Stimulated activated CD8-positive, alpha-beta memory T cell treated with anti-CD3 and anti-CD28 coated beads, Interleukin-2, amount 100 ng/mL, for 48 hours (primary cell): ENCODE measurements at regions not wholly inside any gene's neighbourhood (a gene's known extent, or its start where the extent isn't known, plus 50 kb on each side); places are given as distances from the start of the nearest gene placed in this dataset.
"Not testable (repeated sequence)": the region's sequence is repeated elsewhere in the genome, so short reads cannot be mapped to it uniquely, and the experiment has no call there.

Source experiments
- DNase-seq, 2 donors: peaks; one replicate each; pipeline ENCODE4 v3.0.0-alpha.2; 2020; ENCODE audit warnings: low read depth in 2 of 2

GRCh38 chr12:69130064-69130463 is 109.3 kb upstream of the CPSF6 start:
- no peak for DNase-seq

- no peak for DNase-seq
Observed at GRCh38 chr12:69131077-69131476, 108.3 kb upstream of the CPSF6 start.

DNA sequence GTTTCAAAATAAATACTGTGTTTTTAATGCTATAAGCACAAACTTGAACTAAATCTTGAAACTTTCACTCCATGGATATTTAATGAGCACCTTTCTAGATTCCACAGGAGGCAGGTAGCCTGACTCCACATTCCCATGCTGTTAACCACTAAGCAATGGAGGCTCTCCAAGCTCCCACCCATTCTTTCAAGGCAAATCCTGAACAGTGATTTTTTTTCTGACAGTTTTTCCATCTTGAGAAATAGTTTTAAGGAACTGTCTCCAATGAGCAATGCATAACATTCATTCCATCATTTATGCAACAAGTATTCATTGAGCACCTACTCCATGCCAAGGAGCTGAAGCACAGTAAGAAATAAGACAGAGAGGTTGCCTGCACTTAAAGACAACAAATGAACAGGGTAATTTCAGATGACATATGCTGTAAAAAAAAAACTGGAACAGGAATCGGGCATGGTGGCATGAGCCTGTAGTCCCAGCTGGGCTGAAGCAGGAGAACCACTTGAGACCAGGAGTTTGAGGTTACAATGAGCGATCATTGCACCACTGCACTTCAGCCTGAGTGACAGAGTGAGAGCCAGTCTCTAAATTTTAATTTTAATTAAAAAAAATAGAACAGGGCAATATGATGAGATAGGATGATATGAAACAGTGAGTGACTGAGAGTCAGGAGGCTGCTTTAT is 102.3 kb upstream of the CPSF6 start:
- DNase-seq: no peak

GRCh38 chr12:69141074-69141473 is 98.3 kb upstream of the CPSF6 start:
- no peak for DNase-seq

DNA sequence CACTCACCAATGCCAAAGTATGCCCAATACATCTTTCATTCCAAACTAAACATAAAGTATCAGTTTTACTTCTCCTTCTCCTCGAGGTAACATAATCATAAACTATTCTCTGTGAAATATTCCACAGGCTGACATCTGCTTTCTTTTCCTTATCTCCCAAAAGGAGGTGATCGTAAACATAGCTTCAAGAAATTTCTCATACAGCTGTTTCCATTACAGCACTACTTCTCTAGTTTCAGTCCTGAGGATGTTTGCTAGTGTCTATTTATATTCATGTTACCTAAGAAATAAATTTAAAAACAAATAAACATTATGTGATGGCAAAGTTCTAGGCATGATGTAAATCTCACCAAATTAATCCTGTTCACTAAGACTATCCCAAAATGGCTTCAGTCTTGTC is 90.1 kb upstream of the CPSF6 start:
- no peak for DNase-seq

GRCh38 chr12:69150083-69150795 is 89.1 kb upstream of the CPSF6 start:
- no peak for DNase-seq

- no peak for DNase-seq
Observed at GRCh38 chr12:69150796-69151127, 88.6 kb upstream of the CPSF6 start.

DNA sequence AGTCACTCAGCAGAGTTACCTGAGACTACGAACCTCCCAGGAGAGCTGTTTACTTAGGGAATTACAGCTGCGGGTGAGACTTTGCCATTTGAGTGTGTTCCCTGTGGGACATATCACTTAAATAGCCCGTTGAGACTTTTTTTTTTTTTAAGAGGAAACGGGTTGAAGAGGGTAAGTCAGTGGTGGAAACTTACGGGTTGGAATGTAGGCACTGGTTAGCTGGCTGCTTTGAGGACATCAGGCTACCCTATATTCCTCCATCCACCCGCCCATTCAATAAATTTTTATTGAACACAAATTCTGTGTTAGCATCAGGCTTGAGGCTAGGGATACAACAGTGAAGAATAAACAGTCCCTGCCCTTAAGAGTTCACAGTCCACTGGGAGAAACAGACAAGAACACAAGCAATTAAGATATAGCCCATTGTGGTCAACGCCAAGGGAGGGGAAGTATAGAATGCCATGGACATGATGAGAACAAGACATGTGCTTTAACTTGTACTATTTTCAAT is 88.1 kb upstream of the CPSF6 start:
- DNase-seq: no peak

GRCh38 chr12:69154585-69155363 is 84.6 kb upstream of the CPSF6 start:
- peak; percentile 40 to 61 for DNase-seq

- DNase-seq: peak; percentile 90 to 91
Observed at GRCh38 chr12:69157023-69157655, 82.2 kb upstream of the CPSF6 start.

- DNase-seq: peak in 1 of 2 donors; percentile 13
Observed at GRCh38 chr12:69161829-69162228, 77.5 kb upstream of the CPSF6 start.

DNA sequence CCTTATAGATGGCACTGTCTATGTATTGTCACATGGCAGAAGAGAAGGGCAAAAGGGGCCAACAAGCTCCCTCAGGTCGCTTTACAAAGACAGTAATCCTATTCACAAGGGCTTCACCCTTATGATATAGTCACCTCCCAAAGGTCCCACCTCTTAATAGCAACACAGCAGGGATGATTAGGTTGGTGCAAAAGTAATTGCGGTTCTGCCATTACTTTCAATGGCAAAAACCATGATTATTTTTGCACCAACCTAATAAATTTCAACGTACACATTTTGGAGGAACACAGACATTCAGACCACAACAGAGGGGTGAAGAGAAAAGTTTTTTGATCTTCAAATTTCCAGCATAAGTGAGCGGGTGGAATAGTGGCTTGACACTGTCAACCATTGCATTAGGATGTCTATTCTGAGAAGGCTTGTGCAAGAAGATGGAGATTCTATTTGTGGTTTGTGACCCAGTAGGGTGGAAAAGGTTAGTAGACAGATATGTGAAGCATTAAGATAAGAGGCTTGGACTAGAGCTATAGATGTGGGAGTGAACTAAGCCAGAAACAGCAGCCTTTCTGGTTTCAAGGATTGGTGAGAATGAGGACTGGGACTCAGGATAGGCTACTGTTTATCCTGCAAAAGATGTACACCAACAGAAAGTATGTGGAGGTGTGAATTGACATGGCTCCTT is 75.5 kb upstream of the CPSF6 start:
- no peak for DNase-seq

DNA sequence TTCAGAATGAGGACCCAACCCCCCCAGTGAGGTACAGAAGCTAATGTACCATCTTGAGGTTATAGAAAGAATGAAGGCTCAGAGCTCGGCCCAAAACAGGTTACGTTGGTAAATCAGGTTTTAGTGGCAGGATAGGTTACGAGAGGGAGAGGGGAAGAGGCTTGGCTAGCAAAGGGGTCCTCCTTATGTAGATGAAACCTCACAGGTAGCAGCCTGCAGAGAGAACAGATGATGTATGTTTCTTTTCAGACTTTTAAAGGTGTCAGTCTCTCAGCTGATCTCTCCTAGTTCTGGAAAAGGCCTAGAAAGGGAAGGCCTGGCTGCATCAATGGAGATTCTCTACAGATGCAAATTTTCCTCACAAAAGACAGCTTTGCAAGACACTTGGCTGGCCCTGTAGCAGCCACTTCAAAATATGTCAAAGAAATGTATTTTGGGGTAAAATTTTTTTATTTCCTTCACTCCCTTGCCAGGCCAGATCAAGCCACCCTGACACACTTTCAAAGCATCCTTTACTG is 71.7 kb upstream of the CPSF6 start:
- no peak for DNase-seq

- DNase-seq: no peak
Observed at GRCh38 chr12:69168363-69168762, 71.0 kb upstream of the CPSF6 start.

DNA sequence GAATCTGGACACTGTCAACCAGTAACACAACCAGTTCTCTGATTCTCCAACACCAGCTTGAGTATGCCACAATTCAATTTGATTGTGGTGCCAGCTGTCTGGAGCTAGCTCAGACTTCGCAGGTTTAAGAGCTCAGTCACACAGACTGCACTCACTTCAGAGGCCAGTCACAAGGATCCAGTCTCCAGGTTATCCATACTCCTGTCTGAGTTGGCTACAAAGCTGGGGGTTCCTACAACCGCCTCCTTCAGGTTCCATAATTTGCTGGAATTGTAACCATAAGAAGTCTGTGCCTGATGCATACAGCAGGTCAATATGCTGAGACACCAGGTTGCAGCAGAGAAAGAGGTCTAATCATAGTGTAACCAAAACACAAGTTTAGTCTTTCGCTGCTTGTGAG is 70.5 kb upstream of the CPSF6 start:
- DNase-seq: no peak

- DNase-seq: no peak
Observed at GRCh38 chr12:69170293-69170692, 69.1 kb upstream of the CPSF6 start.

DNA sequence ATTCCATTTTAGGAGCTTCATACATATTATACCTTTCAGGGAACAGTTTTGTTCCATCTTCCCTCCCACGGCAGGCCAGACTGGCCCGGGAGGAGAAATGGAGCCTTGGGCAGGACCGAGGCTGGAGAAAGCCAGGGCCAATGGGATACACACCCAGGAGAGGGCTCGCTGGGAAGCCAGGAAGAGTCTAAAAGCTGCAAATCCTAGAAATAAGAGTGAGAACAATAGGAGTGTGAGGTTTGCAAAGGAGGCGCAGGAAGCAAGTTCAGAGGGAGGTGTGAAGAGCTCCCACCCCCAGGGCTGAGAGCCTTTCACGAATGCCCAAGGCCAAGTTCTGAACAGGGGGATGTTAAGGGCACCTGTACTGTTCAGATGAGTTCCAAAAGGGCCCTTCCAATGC is 67.5 kb upstream of the CPSF6 start:
- no peak for DNase-seq

- no peak for DNase-seq
Observed at GRCh38 chr12:69172491-69172890, 66.9 kb upstream of the CPSF6 start.

- DNase-seq: no peak
Observed at GRCh38 chr12:69173368-69173767, 66.0 kb upstream of the CPSF6 start.

DNA sequence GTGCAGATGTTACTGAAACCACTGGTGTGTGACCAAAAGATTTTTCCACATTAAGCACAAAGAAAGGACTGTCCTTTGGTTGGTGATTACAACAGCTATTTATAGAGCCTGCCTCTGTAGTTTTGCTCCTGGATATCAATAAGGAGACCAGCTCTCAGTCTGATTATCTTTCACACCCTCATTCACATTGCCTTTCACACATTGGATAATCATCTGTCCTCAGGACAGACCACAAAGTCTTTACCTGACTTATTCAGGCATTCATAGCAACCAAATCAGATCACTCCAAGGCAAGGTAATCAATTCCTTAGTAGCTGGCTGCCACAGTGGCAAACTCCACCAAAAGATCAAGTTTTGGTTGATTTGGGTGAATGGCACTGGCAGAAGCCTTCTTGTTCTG is 59.6 kb upstream of the CPSF6 start:
- DNase-seq: no peak

- DNase-seq: not testable (repeated sequence)
Observed at GRCh38 chr12:69187572-69187971, 51.8 kb upstream of the CPSF6 start.
